ENCODE measurements at regions not wholly inside any gene's neighbourhood (a gene's known extent, or its start where the extent isn't known, plus 50 kb on each side); places are given as distances from the start of the nearest gene placed in this dataset.

DNA sequence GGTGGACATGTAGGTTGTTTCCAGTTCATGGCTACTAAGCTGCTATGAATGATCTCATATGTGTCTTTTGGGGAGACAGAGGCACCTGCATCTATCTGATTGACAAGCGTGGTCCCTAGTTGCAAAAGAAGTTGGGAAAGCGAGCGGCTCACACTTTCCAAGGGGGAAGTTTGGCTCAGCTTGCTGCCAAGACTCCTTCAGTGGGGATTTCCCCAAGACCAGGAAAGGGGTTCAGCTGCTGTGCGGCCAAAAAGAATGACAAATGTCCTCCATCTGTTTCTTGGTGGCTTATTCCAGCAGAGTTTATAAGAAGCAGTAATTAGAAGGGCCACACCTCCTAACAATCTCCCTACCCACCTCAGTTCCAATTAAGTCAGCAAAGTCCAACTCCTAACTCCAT lies 128.5 kb upstream of the GALNT2 start:
- FAIRE-seq: no peak

DNA sequence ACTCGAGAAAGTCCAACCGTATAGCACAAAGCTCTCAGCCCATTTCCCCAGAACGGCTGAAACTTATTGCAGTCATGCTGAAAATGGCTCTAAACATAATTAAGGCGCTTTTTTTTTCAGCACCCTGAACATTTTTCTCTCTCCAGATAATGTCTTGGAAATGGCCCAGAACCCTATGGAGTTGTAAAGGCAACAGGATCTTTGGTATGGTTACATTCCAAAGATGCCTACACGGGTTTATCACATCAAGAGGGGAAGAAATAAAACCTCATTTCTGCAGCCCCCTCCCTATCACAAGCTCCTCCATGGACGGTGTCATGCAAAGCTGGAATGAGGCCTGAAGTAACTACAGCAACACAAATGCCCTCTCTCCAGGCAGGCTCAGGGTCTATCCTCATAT lies 126.4 kb upstream of the GALNT2 start:
- FAIRE-seq: no peak

DNA sequence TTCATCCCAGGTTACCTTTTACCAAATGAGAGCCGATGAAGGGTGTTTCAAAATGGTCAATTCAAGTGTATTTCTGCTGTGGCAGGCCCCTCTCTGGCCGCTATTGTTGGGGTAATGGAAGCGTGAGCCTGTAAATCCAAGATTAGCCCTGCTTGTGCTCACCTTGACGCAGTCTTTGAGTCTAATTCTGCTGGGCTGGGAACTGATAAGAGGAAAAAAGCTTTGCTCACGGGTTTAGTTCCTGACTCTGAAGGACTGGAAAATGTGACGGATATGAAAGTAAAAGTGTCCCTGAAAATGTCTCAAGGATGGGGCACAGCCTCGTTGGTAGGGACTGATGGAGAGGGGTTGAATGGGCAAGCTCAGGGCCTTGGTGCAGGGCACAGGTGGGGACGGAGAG lies 125.9 kb upstream of the GALNT2 start:
- no peak for FAIRE-seq

DNA sequence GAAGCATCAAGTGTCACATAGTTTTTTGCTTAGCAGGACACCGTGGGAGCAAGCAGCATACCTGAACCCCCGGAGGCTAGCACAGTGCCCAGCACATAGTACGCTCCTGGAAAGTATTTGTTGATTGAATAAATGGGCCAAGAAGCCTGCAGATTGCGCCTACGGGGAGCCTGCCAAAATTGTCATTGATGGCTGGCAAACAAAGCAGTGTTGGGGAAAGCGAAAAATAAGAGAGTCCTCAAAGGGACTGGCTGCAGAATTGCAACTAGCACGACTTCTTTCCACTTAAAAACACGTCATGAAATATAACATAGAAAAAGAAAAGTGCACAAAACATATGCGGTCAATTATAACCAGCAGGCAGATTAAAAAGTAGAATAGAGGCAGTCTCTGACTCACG lies 125.2 kb upstream of the GALNT2 start:
- FAIRE-seq: no peak

DNA sequence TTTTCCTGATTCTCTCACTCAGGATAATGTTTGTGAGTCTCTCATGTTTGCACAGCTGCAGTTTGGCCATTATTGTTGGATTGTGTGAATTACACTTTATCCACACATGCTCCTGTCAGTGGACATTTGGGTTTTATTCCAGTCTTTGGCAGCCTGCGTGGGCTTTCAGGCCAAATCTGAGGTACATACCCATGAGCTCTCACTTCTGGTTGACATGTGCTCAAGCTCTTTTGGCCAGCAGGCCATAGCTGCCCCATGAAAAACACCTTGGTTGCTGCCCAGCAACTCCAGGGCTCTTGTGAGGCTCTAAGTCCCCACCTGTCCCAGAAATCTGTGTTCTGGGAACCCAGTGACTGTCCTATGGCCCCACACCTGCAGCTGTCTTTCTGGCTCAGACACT lies 124.5 kb upstream of the GALNT2 start:
- no peak for FAIRE-seq

DNA sequence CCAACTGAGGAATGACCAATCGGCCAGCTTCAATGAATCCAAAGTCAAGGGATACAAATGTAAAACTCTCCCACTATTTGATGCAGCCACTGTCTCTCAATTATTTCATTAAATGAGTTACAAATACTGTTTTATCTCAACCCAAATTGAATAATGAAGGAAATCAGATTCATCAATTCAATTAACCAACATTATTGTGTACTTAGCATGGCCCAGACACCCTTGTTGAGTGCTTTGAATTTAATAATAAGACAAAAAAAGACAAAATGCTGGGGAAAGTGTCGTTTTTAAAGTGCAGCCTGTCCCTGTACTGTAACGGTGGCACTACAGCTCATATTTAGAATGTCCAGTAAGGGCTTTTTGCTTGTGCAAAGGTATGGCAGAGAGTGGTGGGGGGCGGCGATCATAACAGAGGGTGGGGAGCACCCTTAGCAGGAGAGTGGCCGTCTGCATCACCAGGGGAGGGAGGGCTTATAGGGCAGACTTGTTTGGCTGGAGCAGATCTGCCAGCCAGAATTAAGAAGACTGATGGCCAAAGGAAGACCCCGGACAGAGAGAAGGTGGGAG lies 123.8 kb upstream of the GALNT2 start:
- FAIRE-seq: no peak

DNA sequence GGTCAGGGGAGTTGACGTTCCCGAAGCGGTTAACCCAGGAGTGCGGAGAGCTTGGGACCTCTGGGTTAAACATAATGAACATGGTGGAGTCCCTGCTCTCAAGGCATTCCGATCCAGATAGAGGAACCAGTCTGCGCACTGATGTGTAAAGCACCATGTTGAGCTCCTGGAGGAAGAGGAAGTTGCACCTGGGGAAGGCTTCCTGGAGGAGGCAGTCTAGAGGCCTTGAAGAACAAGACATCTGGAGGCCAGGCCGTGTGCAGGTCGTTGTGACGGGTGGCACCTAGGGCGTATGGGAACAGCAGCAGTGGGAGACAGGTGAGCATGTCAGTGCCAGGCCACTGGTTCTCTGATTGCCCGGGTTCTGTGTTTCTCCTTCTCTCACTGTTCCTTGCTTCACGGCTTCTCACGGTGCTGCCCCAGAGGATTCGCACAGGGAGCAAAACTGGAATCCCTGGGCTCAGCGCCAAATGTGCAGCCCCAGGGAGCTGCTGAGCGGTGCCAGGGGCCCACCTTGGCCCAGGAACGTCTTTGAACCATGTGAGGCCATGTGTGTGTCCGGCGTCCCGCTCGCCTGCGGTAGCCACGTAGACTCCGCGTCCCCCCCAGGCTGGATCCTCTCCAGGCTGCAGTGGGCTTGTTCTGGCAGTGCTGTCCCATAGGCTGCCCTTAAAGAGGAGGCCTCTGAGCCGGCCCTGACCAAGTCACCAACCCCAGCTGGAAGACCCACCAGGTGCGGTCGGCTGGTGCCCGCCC lies 122.9 kb upstream of the GALNT2 start:
- no peak for FAIRE-seq

DNA sequence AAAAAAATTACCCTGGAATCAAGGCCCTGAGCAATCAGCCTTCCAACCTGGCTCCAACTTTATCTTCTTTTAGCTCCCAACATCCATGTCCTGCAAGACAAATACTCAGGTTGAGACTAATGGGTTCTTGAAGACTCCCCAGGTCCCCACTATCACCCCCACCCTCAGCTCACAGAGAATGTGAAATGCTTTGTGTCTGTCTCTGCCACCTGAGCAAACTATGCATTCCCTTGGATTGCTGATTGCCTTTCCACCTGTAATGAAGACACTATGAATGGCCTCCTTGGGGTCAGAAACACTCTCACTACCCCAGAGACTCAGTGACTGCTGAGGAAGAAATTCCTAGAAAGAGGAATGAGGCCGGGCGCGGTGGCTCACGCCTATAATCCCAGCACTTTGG lies 121.2 kb upstream of the GALNT2 start:
- no peak for FAIRE-seq

DNA sequence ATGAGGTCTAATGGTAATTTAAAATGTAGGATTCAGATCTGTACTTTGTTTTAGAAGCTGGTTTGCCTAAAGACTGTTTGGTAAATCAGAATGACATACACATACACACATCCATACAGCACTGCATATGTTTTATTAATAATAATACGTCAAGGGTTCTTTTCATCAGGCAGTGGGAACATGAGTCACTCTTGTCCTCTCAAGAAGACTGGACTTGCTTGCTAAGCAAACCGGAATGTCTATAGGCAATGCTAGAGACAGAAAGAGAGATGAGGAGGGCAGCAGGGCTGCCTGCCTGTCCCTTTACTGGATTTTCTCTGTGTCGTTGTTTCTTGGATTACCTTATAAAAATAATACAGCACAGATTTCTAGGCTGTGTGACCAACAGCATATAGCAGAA lies 119.1 kb upstream of the GALNT2 start:
- no peak for FAIRE-seq

DNA sequence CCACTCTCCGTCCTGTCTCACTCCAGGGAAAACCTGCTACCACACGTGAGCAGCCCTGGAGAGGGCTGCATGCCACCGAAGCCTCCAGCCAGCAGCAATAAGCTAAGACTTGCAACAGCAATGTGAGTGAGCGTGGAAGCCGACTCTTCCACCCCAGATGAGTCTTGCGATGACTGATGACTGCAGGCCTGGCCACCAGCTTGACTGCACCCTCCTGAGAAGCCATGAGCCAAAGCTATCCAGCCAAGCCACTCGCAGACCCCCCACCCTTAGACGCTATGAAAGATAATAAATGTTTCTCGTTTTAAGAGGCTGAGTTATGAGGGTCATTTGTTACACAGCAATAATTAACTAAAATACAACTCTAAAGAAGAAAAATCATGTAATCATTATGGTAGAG lies 118.6 kb upstream of the GALNT2 start:
- no peak for FAIRE-seq

DNA sequence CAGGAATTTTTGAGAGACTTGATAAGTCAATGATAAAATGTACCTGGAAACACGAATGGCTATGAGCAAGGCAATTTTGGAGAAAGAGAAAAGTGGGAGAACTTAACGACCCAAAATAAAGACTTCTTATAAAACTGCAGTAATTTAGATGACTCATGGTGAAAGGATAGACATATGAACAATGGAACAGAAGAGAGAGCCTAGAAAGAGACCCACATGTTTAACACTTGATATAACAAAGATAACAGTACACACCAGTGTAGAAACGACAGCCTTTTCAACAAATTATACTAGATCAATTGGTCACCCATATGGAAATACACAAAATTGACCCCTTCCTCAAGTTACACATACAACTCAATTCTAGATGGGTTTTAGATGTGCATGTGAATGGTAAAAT lies 117.5 kb upstream of the GALNT2 start:
- FAIRE-seq: no peak

DNA sequence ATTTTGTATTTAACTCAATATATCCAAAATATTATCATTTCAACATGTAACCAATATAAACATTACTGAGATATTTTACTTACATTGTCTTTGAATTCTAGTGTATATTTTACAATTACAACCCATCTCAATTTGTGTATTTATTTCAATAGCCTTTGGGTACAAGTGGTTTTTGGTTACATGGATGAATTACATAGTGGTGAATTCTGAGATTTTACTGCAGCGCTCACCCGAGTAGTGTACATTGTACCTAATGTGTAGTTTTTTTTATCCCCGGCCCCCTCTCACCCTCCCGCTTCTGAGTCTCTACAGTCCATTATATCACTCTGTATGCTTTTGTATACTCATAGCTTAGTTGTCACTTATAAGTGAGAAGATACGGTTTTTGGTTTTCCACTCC lies 117.0 kb upstream of the GALNT2 start:
- FAIRE-seq: peak; percentile 78

DNA sequence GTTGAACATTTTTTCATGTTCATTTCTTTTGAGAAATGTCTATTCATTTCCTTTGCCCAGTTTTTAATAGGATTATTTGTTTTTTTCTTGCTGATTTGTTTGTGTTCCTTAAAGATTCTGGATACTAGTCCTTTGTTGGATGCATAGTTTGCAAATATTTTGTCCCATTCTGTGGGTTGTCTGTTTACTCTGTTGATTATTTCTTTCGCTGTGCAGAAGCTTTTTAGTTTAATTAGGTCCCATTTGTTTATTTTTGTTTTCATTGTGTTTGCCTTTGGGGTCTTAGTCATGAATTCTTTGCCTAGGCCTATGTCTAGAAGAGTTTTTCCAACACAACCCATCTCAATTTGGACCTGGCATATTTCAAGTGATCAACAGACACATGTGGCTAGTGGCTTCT lies 116.1 kb upstream of the GALNT2 start:
- FAIRE-seq: no peak

DNA sequence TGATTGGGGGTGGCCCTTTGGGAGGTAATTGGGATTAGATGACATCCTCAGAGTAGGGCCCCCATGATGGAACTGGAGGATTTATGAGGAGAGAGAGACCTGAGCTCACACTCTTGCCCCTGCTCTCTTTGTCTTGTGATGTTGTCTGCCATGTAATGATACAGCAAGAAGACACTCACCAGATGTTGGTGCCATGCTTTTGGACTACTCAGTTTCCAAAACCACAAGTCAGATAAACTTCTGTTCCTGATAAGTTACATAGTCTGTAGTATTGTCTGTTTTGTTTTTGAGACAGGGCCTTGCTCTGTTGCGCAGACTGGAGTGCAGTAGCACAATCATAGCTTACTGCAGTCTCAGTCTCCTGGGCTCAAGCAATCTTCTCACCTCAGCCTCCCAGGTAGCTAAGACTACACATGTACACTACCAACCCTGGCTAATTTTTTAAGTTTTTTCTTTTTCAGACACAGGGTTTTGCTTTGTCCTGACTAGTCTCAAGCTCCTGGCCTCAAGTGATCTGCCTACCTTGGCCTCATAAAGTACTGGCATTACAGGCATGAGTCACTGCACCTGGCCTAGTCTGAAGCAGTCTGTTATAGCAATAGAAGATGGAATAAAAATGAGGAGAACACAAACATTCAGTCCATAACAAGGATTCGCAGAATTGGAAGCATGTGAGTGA lies 115.0 kb upstream of the GALNT2 start:
- FAIRE-seq: no peak

DNA sequence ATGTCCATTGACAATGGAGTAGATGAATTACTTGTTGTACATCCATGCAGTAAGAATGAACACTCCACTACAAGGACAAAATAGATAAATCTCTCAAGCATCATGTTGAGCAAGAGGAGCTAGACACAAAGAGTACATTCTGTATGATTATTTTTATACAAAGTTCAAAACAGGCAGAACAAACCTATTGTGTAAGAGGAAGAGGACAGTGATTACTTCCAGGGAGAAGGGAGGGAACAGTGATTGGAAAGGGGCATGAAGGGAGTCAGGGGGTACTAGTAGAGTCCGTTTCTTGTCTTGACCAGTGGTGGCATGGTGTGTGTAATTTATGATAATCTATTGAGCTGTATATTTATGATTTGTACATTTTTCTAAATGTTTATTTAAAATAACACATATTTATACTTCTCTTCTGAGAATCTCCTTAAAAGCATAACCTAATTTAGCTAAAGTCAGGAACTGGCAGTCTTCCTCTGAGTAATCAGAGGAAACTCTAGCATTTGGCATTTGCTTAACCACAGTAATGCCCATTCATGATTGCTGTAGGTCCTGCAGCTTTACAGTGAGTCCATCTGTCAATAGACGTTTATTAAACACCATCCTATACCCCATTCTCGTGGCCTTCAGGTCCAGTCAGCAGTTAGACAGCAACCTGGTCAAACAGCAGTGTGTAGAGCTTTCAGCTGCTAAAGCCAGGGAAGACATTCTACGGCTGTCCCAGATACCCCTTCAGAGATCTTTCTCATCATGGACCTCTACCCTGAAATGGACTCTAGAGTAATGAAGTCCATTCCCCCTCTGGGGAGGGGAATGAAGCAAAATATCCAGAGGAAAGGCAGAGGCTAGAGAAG lies 114.1 kb upstream of the GALNT2 start:
- FAIRE-seq: no peak

DNA sequence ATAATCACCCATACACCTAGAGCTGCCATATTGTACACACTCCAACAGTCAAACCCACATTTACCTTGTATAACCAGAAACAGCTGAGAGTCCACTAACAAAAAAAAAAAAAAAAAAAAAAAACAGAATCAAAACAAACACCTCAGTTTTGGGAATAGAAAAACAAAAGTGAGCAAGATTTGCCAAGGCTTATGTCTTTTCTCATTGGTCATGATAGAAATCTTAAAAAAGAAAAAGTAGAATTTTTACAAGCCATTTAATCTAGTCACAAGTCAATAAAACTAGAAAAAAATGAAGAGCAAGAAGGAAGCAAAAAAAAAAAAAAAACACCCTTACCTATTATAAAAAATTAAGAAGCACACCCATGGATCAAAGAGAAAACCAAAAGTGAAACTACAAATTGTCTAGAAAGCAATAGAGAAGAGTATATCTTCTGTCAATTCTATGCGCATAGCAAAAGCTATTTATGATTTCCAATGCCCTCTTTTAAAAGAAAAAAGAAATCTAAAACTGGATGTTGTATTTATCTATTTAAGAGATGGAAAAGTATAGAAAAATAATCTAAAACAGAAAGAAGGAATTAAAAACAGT lies 113.2 kb upstream of the GALNT2 start:
- peak; percentile 20 for FAIRE-seq

DNA sequence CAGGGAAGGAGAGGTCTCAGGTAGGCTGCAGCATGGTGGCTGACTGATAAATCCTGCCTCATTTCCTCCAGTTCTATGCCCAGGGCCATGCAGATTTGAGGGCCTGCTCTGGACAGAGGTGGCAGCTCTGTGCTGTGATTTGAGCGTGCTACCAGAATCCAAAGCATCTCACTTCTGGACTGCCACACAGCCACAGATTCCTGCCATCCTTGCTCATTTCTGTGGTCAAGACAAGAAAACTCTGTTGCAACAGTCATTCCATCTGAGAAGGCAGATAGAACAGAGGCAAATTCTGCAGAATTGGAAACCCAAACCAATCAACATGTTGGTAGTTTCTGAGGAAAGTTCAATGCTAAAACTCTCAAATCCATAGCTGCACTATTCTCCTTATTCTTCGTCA lies 102.8 kb upstream of the GALNT2 start:
- no peak for FAIRE-seq

DNA sequence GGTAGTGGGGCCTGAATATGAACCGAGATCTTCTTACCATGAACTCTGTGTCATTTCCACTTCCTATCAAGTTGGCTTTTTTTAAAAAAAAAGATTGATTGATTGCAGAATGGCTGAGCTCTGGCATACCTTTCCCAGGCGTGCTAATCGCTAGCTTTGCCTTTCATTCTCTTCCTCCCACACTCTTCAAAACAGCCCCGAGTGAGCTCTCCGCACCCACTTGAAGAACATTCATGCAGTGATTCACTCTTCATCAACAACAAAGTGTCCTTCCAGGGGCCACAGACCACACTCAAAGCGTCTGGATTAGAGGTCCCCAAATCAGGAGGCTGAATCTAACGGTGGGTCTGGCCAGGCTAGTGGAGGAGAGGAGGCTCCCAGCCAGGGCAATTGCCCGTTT lies 96.3 kb upstream of the GALNT2 start:
- FAIRE-seq: no peak

DNA sequence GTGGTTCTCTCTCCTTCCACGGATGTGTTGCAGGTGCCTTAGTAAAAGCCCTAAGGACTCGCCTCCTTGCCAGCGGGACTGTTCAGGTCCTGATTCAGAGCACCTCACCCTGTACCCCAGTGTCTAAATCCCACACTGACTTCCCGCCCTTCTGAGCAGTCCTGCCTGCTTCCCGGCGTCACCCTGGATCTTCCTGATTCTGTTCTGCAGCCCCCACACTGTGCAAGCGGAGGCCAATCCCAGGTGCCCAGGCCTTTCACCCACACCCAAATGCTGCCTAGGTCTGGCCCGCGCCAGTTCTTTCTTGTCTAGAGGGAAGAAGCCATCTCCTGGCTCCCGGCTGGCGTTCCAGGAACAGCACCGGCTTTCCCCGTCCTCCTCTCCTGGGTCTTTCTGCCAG lies 95.9 kb upstream of the GALNT2 start:
- no peak for FAIRE-seq

DNA sequence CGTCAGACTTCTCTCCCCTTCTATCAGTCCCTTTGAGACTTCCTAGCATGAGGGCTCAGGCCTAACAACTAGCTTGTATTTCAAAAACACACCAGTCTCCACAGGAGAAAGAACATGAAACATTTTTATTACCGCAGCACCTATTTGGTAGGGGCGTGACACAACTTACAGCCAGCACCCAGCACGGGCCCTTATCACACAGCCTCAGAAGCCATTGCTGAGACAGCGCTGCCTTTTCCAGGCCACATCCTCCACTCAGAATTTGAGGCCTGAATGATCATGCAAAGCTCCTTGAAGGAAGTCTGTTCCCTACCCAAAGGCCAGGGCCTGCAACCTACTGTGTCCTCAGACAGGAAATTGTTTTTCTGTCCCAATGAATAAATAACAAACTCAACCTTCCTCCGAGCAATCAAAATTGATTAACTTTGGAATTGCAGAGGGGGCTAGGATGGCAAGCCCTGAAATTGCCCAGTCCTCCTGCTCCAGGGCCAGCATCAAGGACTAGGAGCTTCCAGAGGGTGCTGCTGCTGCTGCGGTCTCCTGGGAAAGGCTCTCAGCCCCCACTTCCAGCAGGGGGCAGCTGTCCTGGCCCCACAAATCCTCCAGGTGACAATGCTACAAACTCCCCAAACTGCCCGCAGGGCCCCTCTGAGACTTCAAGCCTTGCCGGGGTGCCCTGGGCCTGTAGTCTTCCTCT lies 94.3 kb upstream of the GALNT2 start:
- no peak for FAIRE-seq

DNA sequence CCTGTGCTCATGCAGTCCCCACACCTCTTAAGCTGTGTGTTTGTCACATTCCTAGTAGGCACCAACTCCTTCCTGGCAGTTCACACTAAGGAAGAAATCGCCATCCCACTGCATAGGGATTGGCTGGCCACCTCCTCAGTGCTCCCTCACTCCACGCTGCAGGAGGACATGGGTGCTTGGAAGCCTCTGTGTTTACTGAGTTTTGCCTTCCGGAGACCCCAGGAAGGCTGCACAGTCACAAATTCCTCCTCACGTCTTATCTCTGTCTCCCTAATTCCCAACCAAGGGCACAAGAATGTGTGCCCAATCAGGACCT lies 93.8 kb upstream of the GALNT2 start:
- no peak for FAIRE-seq

DNA sequence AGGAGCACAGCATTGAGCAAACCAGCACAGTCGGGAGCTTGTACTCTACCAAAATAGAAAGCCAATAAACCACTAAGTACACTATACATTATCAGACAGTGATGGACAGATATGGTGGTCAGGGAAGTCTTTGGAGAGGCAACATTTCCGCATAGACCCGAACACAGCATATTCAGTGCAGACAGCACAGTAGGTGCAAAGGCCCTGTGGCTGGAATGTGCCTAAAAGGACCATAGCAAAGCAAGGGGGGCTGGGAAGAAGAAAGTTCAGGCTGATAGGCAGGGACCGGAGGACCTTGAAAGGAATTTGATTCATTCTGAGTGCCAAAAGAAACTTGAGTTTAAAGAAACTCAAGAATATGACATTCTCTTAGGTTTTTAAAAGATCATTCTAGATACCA lies 92.0 kb upstream of the GALNT2 start:
- FAIRE-seq: no peak

DNA sequence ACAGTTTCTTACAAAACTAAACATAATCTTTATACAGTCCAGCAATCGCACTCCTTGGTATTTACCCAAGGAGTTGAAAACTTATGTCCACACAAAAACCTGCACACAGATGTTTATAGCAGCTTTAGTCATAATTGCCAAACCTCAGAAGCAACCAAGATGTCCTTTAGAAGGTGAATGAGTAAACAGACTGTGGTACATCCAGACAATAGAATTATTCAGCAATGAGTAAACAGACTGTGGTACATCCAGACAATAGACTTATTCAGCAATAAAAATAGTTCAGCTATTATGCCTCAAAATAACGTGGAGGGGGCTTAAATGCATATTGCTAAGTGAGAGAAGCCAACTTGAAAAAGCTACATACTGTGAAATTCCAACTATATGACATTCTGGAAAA lies 87.0 kb upstream of the GALNT2 start:
- FAIRE-seq: no peak
